Right kidney (tissue), 1 donor: ENCODE measurements at regions not wholly inside any gene's neighbourhood (a gene's known extent, or its start where the extent isn't known, plus 50 kb on each side); places are given as distances from the start of the nearest gene placed in this dataset.
"Not testable (repeated sequence)": the region's sequence is repeated elsewhere in the genome, so short reads cannot be mapped to it uniquely, and the experiment has no call there.

ENCODE experiments used
- DNase-seq: peaks from one replicate; pipeline ENCODE4 v3.0.0-alpha.2; 2016

GRCh38 chr5:87599778-87600177, 187.0 kb upstream of the CCNH start:
- DNase-seq = no peak

- DNase-seq = no peak
Measured at GRCh38 chr5:87598460-87598859, 185.7 kb upstream of the CCNH start.

- DNase-seq = no peak
Measured at GRCh38 chr5:87594566-87594965, 181.8 kb upstream of the CCNH start.

- no peak for DNase-seq
Measured at GRCh38 chr5:87589587-87589986, 176.9 kb upstream of the CCNH start.

GRCh38 chr5:87588316-87588715, 175.6 kb upstream of the CCNH start:
- DNase-seq = no peak

DNA sequence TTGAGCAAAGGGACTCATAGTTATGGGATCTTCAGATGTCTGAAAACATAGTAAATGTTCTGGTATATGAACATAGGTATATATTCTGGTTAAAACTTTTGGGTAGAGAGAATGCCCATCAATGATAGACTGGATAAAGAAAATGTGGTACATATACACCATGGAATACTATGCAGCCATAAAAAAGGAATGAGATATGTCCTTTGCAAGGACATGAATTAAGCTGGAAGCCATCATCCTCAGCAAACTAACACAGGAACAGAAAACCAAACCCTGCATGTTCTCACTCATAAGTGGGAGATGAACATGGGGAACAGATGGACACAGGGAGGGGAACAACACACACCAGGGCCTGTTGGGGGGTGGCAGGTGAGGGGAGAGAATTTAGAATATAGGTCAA, 171.0 kb upstream of the CCNH start:
- DNase-seq = not testable (repeated sequence)

- no peak for DNase-seq
Measured at GRCh38 chr5:87582149-87582548, 169.4 kb upstream of the CCNH start.

GRCh38 chr5:87581661-87582060, 168.9 kb upstream of the CCNH start:
- no peak for DNase-seq

DNA sequence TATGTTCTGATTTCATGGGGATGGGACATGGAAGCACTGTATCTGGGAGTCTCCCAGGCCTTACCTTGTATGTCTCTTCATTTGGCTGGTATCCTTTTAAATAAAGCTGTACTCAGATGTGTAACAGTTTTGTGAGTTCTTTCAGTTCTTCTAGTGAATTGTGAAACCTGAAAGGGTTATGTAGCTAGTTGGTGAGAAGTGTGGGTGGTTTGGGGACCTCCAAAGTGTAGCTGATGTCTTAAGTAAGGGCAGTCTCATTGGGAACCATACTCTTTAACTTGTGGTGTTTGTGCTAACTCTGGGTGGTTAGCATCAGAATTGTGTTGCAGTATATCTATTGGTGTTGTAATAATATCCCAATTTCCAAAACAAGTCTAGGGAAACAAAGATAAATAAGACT, 166.9 kb upstream of the CCNH start:
- DNase-seq = no peak

- no peak for DNase-seq
Measured at GRCh38 chr5:87576867-87577266, 164.1 kb upstream of the CCNH start.

GRCh38 chr5:87576306-87576705, 163.6 kb upstream of the CCNH start:
- not testable (repeated sequence) for DNase-seq

- no peak for DNase-seq
Measured at GRCh38 chr5:87574106-87574505, 161.4 kb upstream of the CCNH start.

DNA sequence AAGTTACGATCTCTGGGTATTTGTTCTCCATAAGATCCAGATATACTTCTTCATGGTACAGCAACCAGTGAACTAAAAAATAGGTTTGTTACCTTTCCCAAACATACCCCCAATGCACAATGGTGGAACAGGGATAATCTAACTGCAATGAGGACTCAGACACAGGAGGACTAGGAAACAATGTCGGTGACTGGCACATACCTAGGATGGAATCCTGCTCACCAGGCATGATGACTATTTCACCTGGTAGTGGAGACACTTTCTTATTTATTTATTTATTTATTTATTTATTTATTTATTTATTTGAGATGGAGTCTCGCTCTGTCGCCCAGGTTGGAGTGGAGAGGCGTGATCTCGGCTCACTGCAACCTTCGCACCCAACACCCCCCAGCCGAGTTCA, 159.9 kb upstream of the CCNH start:
- no peak for DNase-seq

DNA sequence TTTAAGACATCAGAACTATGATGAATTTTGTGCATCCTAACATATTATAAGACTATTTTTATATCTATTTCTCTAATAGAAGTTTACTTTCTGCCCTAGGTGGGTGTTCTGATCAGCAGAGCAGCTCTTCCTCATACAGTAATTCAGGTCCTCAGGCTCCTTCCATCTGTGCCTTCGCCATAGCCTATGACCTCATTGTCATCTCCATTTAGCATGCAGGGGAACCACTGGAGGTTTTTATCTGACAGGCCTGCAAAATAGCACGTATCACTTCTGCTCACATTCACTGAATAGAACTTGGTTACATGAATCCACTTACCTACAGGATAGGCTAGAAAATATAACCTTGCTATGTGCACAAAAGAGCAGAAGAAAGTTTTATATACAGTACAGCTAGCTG, 159.4 kb upstream of the CCNH start:
- DNase-seq = no peak

DNA sequence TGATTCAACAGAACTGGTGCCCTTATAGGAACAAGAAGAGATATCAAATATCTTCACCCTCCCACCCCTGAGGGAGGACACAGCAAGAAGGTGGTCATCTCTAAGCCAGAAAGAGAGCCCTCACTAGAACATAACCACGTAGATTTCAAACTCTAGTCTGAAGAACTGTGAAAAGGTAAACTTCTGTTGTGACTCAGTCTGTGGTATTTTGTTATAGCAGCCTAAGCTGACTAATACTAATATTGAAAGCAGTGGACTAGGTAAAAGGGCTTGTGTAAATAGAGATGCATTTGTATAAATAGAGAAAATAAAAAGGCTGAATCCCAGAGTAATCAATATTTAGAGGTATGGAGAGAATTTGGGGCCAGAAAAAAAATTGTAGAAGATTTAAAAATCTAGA, 157.6 kb upstream of the CCNH start:
- DNase-seq = no peak

DNA sequence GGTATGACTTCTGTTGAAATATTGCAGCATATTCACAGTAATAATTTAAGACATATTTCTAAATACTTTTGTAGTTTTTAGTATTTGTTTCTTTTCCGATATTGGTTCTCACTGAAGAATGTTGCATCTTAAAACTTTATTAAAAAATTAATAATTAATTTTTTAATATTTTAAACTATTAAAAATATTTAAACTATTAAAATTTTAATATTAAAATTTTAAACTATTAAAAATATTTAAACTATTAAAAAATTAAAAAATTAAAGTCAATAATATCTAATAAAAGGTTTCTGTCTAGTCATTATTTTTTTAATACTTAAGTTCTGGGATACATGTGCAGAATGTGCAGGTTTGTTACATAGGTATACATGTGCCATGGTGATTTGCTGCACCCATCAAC, 149.3 kb upstream of the CCNH start:
- DNase-seq = no peak

- DNase-seq = no peak
Measured at GRCh38 chr5:87560528-87560927, 147.8 kb upstream of the CCNH start.

DNA sequence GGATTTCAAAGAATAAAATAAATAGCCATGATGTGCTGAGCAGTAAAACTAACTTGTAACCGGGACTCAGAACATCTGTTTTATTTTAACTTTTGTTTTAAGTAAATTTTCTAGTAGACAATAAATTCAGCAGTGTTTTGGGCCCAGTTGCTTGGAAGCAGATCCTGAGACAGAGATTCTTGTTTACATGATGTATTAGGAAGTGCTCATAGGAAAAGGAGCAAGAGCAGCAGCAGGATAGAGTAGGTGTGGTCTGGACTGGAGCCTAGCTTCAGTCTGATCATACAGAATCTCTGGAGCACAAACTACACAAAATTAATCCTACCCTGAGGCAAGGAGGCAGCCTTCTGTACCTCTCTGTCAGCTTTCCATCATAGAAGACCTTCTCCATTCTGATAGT, 139.2 kb upstream of the CCNH start:
- DNase-seq = no peak

DNA sequence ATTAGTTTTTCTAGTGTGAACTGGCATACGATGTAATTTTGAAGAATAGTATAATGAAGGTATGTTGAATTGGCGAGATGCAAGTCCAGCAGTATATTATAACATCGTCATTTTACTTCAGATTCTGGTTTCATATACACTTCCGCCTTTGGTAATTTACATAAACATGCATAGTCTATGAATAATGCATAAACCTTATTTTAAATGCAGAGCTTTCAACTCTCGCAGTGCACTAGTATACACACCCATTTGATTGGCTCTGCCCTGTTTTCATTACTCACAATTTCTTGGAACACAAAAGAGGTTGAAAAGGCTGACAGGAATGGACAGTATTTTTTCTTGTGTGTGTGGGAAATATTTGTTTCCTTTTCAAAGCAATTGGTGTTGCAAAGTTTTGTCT, 128.9 kb upstream of the CCNH start:
- no peak for DNase-seq

GRCh38 chr5:87541033-87541432, 128.3 kb upstream of the CCNH start:
- no peak for DNase-seq

DNA sequence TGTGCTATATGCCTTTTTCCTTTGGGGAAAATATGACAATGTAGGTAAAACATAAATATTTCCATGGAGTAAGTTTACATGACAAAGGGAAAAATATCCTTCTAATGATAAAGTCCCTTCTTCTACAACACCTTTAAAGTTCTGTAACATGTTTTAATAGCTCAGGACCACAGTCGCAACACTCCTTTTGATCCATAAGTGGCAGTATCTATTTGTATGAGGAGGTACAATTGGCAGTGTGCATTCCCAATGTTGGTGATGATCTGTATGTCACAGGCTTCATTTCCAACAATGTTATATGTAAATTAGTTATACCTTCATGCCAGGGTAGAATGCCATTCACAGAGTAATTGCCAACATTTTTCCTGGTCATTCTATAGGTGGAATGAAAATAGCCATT, 127.1 kb upstream of the CCNH start:
- no peak for DNase-seq

- no peak for DNase-seq
Measured at GRCh38 chr5:87536365-87536764, 123.6 kb upstream of the CCNH start.

GRCh38 chr5:87535706-87536105, 123.0 kb upstream of the CCNH start:
- no peak for DNase-seq

DNA sequence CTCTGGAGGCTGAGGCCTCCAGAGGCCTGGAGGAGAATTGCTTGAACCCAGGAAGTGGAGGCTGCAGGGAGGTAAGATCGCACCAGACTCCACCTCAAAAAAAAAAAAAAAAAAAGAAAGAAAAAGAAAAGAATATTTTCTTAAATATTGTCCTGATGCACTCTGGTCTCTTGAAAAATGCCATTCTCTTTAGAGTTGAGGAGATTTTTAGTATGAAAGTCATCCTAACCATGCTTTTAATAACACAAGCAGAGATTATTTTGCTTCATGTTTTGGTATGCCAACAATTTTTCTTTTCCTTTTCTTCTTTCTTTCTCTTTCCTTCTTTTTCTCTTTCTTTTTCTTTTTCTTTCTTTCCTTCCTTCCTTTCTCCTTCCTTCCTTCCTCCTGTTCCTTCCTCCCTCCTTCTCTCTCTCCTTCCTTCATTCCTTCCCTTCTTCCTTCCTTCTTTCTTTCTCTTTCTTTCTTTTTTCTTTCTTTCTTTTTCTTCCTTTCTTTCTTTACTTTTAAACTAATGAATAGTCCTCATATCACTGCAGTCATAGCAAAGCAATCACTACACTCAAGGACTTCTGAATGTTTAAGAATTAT, 116.9 kb upstream of the CCNH start:
- DNase-seq = no peak

- no peak for DNase-seq
Measured at GRCh38 chr5:87526131-87526530, 113.4 kb upstream of the CCNH start.
